GM23248 (cell line): ENCODE measurements at regions not wholly inside any gene's neighbourhood (a gene's known extent, or its start where the extent isn't known, plus 50 kb on each side); places are given as distances from the start of the nearest gene placed in this dataset.

Experiments
- DNase-seq: peaks from one replicate; pipeline ENCODE4 v3.0.0-alpha.2; 2015
- H2AFZ ChIP-seq: fragments of 200-600 bp; sonication (generic); 2 replicates; pipeline ENCODE4 v1.6.1; 2016; ENCODE audit warnings: antibody characterized with exemption
- H3F3A ChIP-seq: fragments of 200-600 bp; sonication (generic); 2 replicates; pipeline ENCODE4 v1.6.1; 2016; ENCODE audit warnings: mild to moderate bottlenecking, antibody characterized with exemption, mixed run types; ENCODE audit not compliant: insufficient read depth
- H3K27ac ChIP-seq: fragments of 200-600 bp; sonication (generic); 2 replicates; pipeline ENCODE4 v1.5.1; 2016; ENCODE audit warnings: mild to moderate bottlenecking
- H3K27me3 ChIP-seq: fragments of 200-600 bp; sonication (generic); replicated peaks from 2 replicates; pipeline ENCODE4 v1.6.1; 2016; ENCODE audit warnings: mild to moderate bottlenecking; ENCODE audit not compliant: insufficient read depth
- H3K36me3 ChIP-seq: fragments of 200-600 bp; sonication (generic); 2 replicates; pipeline ENCODE4 v1.6.1; 2016; ENCODE audit warnings: low read depth, mild to moderate bottlenecking
- H3K4me1 ChIP-seq: fragments of 200-600 bp; sonication (generic); 2 replicates; pipeline ENCODE4 v1.6.1; 2016; ENCODE audit warnings: mild to moderate bottlenecking; ENCODE audit not compliant: insufficient read depth
- H3K4me2 ChIP-seq: fragments of 200-600 bp; sonication (generic); one replicate; pipeline ENCODE4 v1.6.1; 2016; ENCODE audit warnings: mild to moderate bottlenecking; ENCODE audit not compliant: unreplicated experiment
- H3K4me3 ChIP-seq: fragments of 200-600 bp; sonication (generic); 2 replicates; pipeline ENCODE4 v1.5.1; 2016; ENCODE audit warnings: mild to moderate bottlenecking
- H3K79me2 ChIP-seq: fragments of 200-600 bp; sonication (generic); 2 replicates; pipeline ENCODE4 v1.6.1; 2016; ENCODE audit warnings: mild to moderate bottlenecking; ENCODE audit not compliant: insufficient read depth
- H3K9ac ChIP-seq: fragments of 200-600 bp; sonication (generic); 2 replicates; pipeline ENCODE4 v1.6.1; 2016; ENCODE audit warnings: mild to moderate bottlenecking
- H3K9me2 ChIP-seq: fragments of 200-600 bp; sonication (generic); 2 replicates; pipeline ENCODE4 v1.6.1; 2016; ENCODE audit warnings: mixed run types, mild to moderate bottlenecking, moderate library complexity; ENCODE audit not compliant: insufficient read depth
- H3K9me3 ChIP-seq: fragments of 200-600 bp; sonication (generic); one replicate; pipeline ENCODE4 v1.6.1; 2017; ENCODE audit warnings: low read depth
- H4K20me1 ChIP-seq: fragments of 200-600 bp; sonication (generic); 2 replicates; pipeline ENCODE4 v1.6.0; 2016; ENCODE audit not compliant: insufficient read depth
- EZH2 ChIP-seq: fragments of 200-600 bp; sonication (generic); IDR thresholded peaks from 2 replicates; pipeline ENCODE4 v1.6.1; 2018; ENCODE audit warnings: antibody characterized with exemption, mild to moderate bottlenecking; ENCODE audit not compliant: insufficient read depth, poor library complexity, severe bottlenecking
- EZH2phosphoT487 ChIP-seq: fragments of 200-600 bp; sonication (generic); IDR thresholded peaks from 2 replicates; pipeline ENCODE4 v1.6.1; 2018; ENCODE audit warnings: antibody characterized with exemption, moderate library complexity, mild to moderate bottlenecking, low read depth; ENCODE audit not compliant: insufficient read depth
- WGBS, 2 experiments: methylation state at CpG; one replicate each; pipeline ENCODE4 v1.1.6; 2015 to 2017; ENCODE audit warnings: low lambda C conversion rate in 2 of 2, low coverage in 1 of 2; ENCODE audit errors: missing lambda C conversion rate in 2 of 2; 5-methylcytosine and 5-hydroxymethylcytosine counted together
- in situ Hi-C: fragments of 300-500 bp; cut with MboI; formaldehyde crosslinking; loops from 2 replicates; pipeline ENCODE4 v1.15.0; 2020

GRCh38 chr10:104521901-104522694 is 119.0 kb upstream of the SORCS3 start:
- H3K4me3 ChIP-seq, result no peak overlapping the region
- TF ChIP-seq EZH2 (no peak), EZH2phosphoT487 (no peak)
- no peaks in the 10 kb centered on the region for H3K9me2 ChIP-seq
- H4K20me1 ChIP-seq, result no peaks in the 10 kb centered on the region
- H3K36me3 ChIP-seq, result no peaks in the 10 kb centered on the region
- WGBS, 2 experiments, result 10 to 16% methylated on average over 9 of the region's 9 CpGs
- no peaks in the 10 kb centered on the region for H3K4me1 ChIP-seq
- no peaks in the 10 kb centered on the region for H3K79me2 ChIP-seq
- no peaks in the 10 kb centered on the region for H3K27me3 ChIP-seq
- H3F3A ChIP-seq, result no peaks in the 10 kb centered on the region
- no peak overlapping the region for H3K27ac ChIP-seq
- in situ Hi-C loops, result no loop called here
- no peak overlapping the region for H2AFZ ChIP-seq
- H3K4me2 ChIP-seq, result no peak overlapping the region
- H3K9me3 ChIP-seq, result no peaks in the 10 kb centered on the region
- H3K9ac ChIP-seq, result no peak overlapping the region
- no peak for DNase-seq

GRCh38 chr10:104526188-104526587 is 114.9 kb upstream of the SORCS3 start:
- H3K4me3 ChIP-seq, result no peak overlapping the region
- TF ChIP-seq EZH2phosphoT487 (no peak), EZH2 (no peak)
- H2AFZ ChIP-seq, result no peak overlapping the region
- no peaks in the 10 kb centered on the region for H3K27me3 ChIP-seq
- H3K9ac ChIP-seq, result no peak overlapping the region
- H3K9me2 ChIP-seq, result no peaks in the 10 kb centered on the region
- H3K36me3 ChIP-seq, result no peaks in the 10 kb centered on the region
- no peaks in the 10 kb centered on the region for H3K9me3 ChIP-seq
- in situ Hi-C loops, result no loop called here
- no peaks in the 10 kb centered on the region for H3K4me1 ChIP-seq
- WGBS, 2 experiments, result 65 to 70% methylated on average over 2 of the region's 2 CpGs
- H3F3A ChIP-seq, result no peaks in the 10 kb centered on the region
- no peaks in the 10 kb centered on the region for H4K20me1 ChIP-seq
- no peak overlapping the region for H3K4me2 ChIP-seq
- H3K27ac ChIP-seq, result no peak overlapping the region
- H3K79me2 ChIP-seq, result no peaks in the 10 kb centered on the region
- DNase-seq, result no peak

- in situ Hi-C loops, result no loop called here
- WGBS, 2 experiments, result 3 to 4% methylated on average over 1 of the region's 1 CpG
Observed at GRCh38 chr10:104527013-104527412, 114.1 kb upstream of the SORCS3 start.

DNA sequence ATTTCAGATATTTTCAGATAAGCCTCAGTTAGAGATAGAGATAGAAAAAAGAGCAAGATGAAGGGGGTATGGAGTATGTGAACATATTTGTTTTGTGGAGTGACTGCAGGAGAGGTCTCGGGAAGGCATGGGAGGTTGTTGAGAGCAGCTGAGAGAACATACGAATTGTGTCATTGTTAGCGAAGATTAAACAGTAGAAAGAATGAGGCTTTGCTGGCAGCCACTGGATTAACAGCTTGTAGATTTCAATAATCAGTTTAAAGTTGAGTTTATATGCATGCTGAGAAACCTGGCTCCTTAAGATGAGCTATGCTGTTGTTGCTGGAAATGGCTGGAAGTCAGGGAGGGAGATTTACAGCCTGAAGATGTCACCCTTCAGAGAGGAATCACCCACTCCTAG is 100.9 kb upstream of the SORCS3 start:
- Histone ChIP-seq H3F3A (no peaks in the 10 kb centered on the region), H3K27me3 (no peaks in the 10 kb centered on the region), H2AFZ (no peak overlapping the region), H3K9ac (no peak overlapping the region), H3K4me3 (no peak overlapping the region), H3K4me2 (no peak overlapping the region), H3K79me2 (no peaks in the 10 kb centered on the region), H3K27ac (no peak overlapping the region), H3K9me3 (no peaks in the 10 kb centered on the region), H3K4me1 (no peaks in the 10 kb centered on the region), H3K36me3 (no peaks in the 10 kb centered on the region), H3K9me2 (no peaks in the 10 kb centered on the region), H4K20me1 (no peaks in the 10 kb centered on the region)
- no peak for DNase-seq
- in situ Hi-C loops, result no loop called here
- WGBS, 2 experiments, result 52 to 56% methylated on average over 3 of the region's 3 CpGs
- TF ChIP-seq EZH2phosphoT487 (no peak), EZH2 (no peak)

More at GRCh38 chr10:104527013-104527412, 114.1 kb upstream of the SORCS3 start:
- Histone ChIP-seq H3K4me1 (no peaks in the 10 kb centered on the region), H3K4me3 (no peak overlapping the region), H3K4me2 (no peak overlapping the region), H3K9me3 (no peaks in the 10 kb centered on the region), H3K27ac (no peak overlapping the region), H3K9ac (no peak overlapping the region), H4K20me1 (no peaks in the 10 kb centered on the region), H3K9me2 (no peaks in the 10 kb centered on the region), H2AFZ (no peak overlapping the region), H3F3A (no peaks in the 10 kb centered on the region), H3K79me2 (no peaks in the 10 kb centered on the region), H3K36me3 (no peaks in the 10 kb centered on the region), H3K27me3 (no peaks in the 10 kb centered on the region)
- TF ChIP-seq EZH2 (no peak), EZH2phosphoT487 (no peak)
- no peak for DNase-seq

- Histone ChIP-seq H3K4me3 (no peak overlapping the region), H3F3A (no peaks in the 10 kb centered on the region), H3K27me3 (no peaks in the 10 kb centered on the region), H2AFZ (no peak overlapping the region), H3K9me3 (no peaks in the 10 kb centered on the region), H3K79me2 (no peaks in the 10 kb centered on the region), H3K4me1 (no peaks in the 10 kb centered on the region), H3K36me3 (no peaks in the 10 kb centered on the region), H4K20me1 (no peaks in the 10 kb centered on the region), H3K9ac (no peak overlapping the region), H3K9me2 (no peaks in the 10 kb centered on the region), H3K27ac (no peak overlapping the region), H3K4me2 (no peak overlapping the region)
- WGBS, 2 experiments, result 25 to 26% methylated on average over 4 of the region's 4 CpGs
- DNase-seq, result no peak
- TF ChIP-seq EZH2phosphoT487 (no peak), EZH2 (no peak)
- in situ Hi-C loops, result no loop called here
Observed at GRCh38 chr10:104541820-104542219, 99.3 kb upstream of the SORCS3 start.
